DND-41 (cell line): ENCODE measurements at regions not wholly inside any gene's neighbourhood (a gene's known extent, or its start where the extent isn't known, plus 50 kb on each side); places are given as distances from the start of the nearest gene placed in this dataset.

ENCODE experiments used
- ATAC-seq: fragments of 200-7000 bp; cut with Tn5 transposase; 3 replicates; pipeline ENCODE4 v1.9.1; 2021; ENCODE audit warnings: low read depth; ENCODE audit not compliant: insufficient read depth
- DNase-seq: peaks from one replicate; pipeline ENCODE4 v3.0.0-alpha.2; 2020
- H2AFZ ChIP-seq: 2 replicates; pipeline ENCODE4 v1.6.0; 2012; ENCODE audit warnings: low read depth, low read length
- H3K27ac ChIP-seq: 2 replicates; pipeline ENCODE4 v1.5.1; 2012; ENCODE audit warnings: low read length, inconsistent platforms
- H3K27me3 ChIP-seq: fragments of 200-600 bp; sonication (generic); 2 replicates; pipeline ENCODE4 v1.6.0; 2012; ENCODE audit warnings: low read length, mild to moderate bottlenecking, inconsistent platforms; ENCODE audit not compliant: insufficient read depth, poor library complexity
- H3K36me3 ChIP-seq: 2 replicates; pipeline ENCODE4 v1.5.1; 2012; ENCODE audit warnings: low read length, inconsistent platforms; ENCODE audit not compliant: insufficient read depth
- H3K4me1 ChIP-seq: 2 replicates; pipeline ENCODE4 v1.5.1; 2012; ENCODE audit warnings: mild to moderate bottlenecking, low read length; ENCODE audit not compliant: insufficient read depth
- H3K4me2 ChIP-seq: 2 replicates; pipeline ENCODE4 v1.6.0; 2012; ENCODE audit warnings: mild to moderate bottlenecking, moderate library complexity, low read length, inconsistent platforms; ENCODE audit not compliant: insufficient read depth
- H3K4me3 ChIP-seq, 2 experiments: fragments of 200-600 bp in 1 of 2; shearing (Covaris generic) in 1 of 2; 2 replicates each; pipeline ENCODE4 v1.5.1; 2012 to 2016; ENCODE audit warnings: inconsistent platforms in 2 of 2, low read length in 2 of 2, mild to moderate bottlenecking in 2 of 2, low read depth in 1 of 2, moderate library complexity in 1 of 2
- H3K79me2 ChIP-seq: 2 replicates; pipeline ENCODE4 v1.6.0; 2012; ENCODE audit warnings: low read length, inconsistent platforms; ENCODE audit not compliant: insufficient read depth
- H3K9ac ChIP-seq: 2 replicates; pipeline ENCODE4 v1.6.0; 2012; ENCODE audit warnings: low read depth, mild to moderate bottlenecking, inconsistent platforms, low read length, moderate library complexity
- H3K9me3 ChIP-seq: 2 replicates; pipeline ENCODE4 v1.5.1; 2012; ENCODE audit warnings: low read length, moderate library complexity, mild to moderate bottlenecking, inconsistent platforms; ENCODE audit not compliant: insufficient read depth, severe bottlenecking
- H4K20me1 ChIP-seq: 2 replicates; pipeline ENCODE4 v1.6.0; 2012; ENCODE audit warnings: low read length; ENCODE audit not compliant: insufficient read depth
- CTCF ChIP-seq: IDR thresholded peaks from 2 replicates; pipeline ENCODE4 v1.5.1; 2012; ENCODE audit warnings: borderline replicate concordance, low read length, moderate library complexity, mild to moderate bottlenecking; ENCODE audit not compliant: poor library complexity, severe bottlenecking; ENCODE audit errors: extremely low read depth
- EZH2 ChIP-seq: IDR thresholded peaks from 3 replicates; pipeline ENCODE4 v1.6.1; 2012; ENCODE audit warnings: borderline replicate concordance, low read depth, mild to moderate bottlenecking, moderate library complexity, low read length, inconsistent platforms; ENCODE audit not compliant: severe bottlenecking

DNA sequence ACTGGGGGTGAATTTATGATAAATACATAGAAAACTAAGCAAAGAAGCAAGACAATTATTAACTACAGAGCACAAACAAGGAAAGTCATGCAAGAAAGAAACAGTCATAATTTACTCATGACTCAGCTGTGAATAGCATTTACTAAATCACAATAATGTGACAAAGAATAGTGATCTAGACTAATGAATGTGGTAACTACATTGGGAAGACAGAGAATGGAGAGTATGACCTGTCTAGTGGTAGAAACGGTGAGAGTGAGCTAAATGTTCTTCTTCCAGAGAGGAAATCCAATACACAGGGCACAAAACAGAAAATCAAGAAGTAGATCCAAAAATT, 153.5 kb upstream of the DST start:
- Histone ChIP-seq H3K79me2 (no peaks in the 10 kb centered on the region), H3K36me3 (no peaks in the 10 kb centered on the region), H3K27ac (no peak overlapping the region), H3K9me3 (no peaks in the 10 kb centered on the region), H3K4me3 (no peak overlapping the region), H2AFZ (no peak overlapping the region), H3K27me3 (peaks cover 4% of the 10 kb centered on the region), H3K9ac (no peak overlapping the region), H4K20me1 (no peaks in the 10 kb centered on the region), H3K4me1 (no peaks in the 10 kb centered on the region), H3K4me2 (no peak overlapping the region)
- ATAC-seq, result no peak
- TF ChIP-seq EZH2 (no peak), CTCF (no peak)
- no peak for DNase-seq

DNA sequence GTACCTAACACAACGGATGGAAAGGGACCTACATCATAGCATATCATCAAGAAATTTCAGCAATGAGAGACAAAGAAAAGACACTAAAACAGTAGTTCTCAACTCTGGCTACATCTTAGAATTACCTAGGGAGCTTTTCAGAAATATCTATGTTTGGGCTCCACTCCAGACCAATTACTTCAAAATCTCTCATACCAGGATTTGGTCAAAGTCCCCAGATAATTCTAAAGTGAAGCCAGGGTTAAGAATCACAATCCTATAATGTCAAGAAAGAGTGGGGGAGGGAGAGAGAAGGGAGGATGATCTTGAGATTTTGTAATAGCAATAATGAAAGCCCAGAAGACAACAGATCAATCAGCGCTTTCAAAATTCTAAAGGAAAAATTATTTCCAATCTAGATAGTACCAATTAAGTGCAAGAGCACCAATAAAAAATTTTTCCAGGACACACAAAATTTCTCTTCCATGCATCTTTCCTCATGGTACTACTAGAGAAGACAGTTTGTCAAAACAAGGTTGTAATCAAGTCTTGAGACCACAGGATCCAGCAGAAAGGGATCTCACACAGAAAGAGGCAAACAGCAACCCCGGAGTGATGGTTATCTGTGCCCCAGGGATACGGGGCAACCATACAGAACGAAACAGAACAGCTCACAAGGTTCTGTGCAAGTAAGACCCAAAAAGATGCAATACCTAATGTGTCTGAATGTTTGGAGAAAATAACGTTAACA, 152.9 kb upstream of the DST start:
- no peaks in the 10 kb centered on the region for H4K20me1 ChIP-seq
- ATAC-seq (no peak), DNase-seq (no peak)
- no peak overlapping the region for H3K27ac ChIP-seq
- H3K36me3 ChIP-seq, result no peaks in the 10 kb centered on the region
- H3K9ac ChIP-seq, result no peak overlapping the region
- TF ChIP-seq CTCF, result no peak
- TF ChIP-seq EZH2, result no peak
- H3K4me2 ChIP-seq, result no peak overlapping the region
- H3K79me2 ChIP-seq, result no peaks in the 10 kb centered on the region
- no peak overlapping the region for H2AFZ ChIP-seq
- H3K9me3 ChIP-seq, result no peaks in the 10 kb centered on the region
- H3K4me1 ChIP-seq, result no peaks in the 10 kb centered on the region
- peaks cover 4% of the 10 kb centered on the region for H3K27me3 ChIP-seq
- H3K4me3 ChIP-seq, result no peak overlapping the region

GRCh38 chr6:56794421-56794820, 151.7 kb upstream of the DST start:
- ATAC-seq (no peak), DNase-seq (no peak)
- TF ChIP-seq CTCF (no peak), EZH2 (no peak)
- no peaks in the 10 kb centered on the region for H3K79me2 ChIP-seq
- H3K4me2 ChIP-seq, result no peak overlapping the region
- no peaks in the 10 kb centered on the region for H3K9me3 ChIP-seq
- no peak overlapping the region for H3K9ac ChIP-seq
- H4K20me1 ChIP-seq, result no peaks in the 10 kb centered on the region
- no peaks in the 10 kb centered on the region for H3K4me1 ChIP-seq
- H2AFZ ChIP-seq, result no peak overlapping the region
- H3K36me3 ChIP-seq, result no peaks in the 10 kb centered on the region
- H3K27me3 ChIP-seq, result peaks cover 4% of the 10 kb centered on the region
- H3K27ac ChIP-seq, result no peak overlapping the region
- no peak overlapping the region for H3K4me3 ChIP-seq

DNA sequence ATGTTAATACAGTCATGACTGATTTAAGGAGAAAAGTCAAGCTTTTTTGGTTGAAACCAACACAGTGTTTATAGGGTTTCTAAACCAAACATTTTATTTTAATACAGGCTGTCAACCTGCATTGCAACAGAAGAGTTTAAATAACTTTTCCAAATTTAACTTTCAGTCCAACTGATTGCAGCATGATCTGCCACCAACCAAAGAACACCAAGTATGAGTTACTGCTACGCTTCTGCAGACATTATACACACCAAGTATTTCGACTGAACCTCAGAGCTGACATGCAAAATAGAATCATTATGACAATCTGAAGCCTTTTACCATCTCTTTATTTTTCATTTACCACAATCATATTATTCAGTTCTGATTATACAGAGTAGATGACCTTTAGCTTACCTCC, 151.2 kb upstream of the DST start:
- H4K20me1 ChIP-seq, result no peaks in the 10 kb centered on the region
- no peak for DNase-seq
- no peaks in the 10 kb centered on the region for H3K4me1 ChIP-seq
- H3K27me3 ChIP-seq, result peaks cover 4% of the 10 kb centered on the region
- H3K4me3 ChIP-seq, result no peak overlapping the region
- H3K9me3 ChIP-seq, result no peaks in the 10 kb centered on the region
- H3K79me2 ChIP-seq, result no peaks in the 10 kb centered on the region
- no peak overlapping the region for H3K4me2 ChIP-seq
- no peaks in the 10 kb centered on the region for H3K36me3 ChIP-seq
- H2AFZ ChIP-seq, result no peak overlapping the region
- TF ChIP-seq EZH2, result no peak
- no peak for TF ChIP-seq CTCF
- no peak overlapping the region for H3K9ac ChIP-seq
- no peak for ATAC-seq
- H3K27ac ChIP-seq, result no peak overlapping the region
